ENCODE measurements at regions not wholly inside any gene's neighbourhood (a gene's known extent, or its start where the extent isn't known, plus 50 kb on each side); places are given as distances from the start of the nearest gene placed in this dataset.

GRCh38 chr1:173117761-173118160 lies 67.0 kb upstream of the TNFSF18 start:
- H3K27ac ChIP-seq, result no peak overlapping the region
- TF ChIP-seq, protein P1, sequence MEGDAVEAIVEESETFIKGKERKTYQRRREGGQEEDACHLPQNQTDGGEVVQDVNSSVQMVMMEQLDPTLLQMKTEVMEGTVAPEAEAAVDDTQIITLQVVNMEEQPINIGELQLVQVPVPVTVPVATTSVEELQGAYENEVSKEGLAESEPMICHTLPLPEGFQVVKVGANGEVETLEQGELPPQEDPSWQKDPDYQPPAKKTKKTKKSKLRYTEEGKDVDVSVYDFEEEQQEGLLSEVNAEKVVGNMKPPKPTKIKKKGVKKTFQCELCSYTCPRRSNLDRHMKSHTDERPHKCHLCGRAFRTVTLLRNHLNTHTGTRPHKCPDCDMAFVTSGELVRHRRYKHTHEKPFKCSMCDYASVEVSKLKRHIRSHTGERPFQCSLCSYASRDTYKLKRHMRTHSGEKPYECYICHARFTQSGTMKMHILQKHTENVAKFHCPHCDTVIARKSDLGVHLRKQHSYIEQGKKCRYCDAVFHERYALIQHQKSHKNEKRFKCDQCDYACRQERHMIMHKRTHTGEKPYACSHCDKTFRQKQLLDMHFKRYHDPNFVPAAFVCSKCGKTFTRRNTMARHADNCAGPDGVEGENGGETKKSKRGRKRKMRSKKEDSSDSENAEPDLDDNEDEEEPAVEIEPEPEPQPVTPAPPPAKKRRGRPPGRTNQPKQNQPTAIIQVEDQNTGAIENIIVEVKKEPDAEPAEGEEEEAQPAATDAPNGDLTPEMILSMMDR (IDR thresholded peaks at IDR 0.05), result no peak
- TF ChIP-seq ZFX (IDR thresholded peaks at IDR 0.05; ENCODE audit: borderline replicate concordance), result no peak

DNA sequence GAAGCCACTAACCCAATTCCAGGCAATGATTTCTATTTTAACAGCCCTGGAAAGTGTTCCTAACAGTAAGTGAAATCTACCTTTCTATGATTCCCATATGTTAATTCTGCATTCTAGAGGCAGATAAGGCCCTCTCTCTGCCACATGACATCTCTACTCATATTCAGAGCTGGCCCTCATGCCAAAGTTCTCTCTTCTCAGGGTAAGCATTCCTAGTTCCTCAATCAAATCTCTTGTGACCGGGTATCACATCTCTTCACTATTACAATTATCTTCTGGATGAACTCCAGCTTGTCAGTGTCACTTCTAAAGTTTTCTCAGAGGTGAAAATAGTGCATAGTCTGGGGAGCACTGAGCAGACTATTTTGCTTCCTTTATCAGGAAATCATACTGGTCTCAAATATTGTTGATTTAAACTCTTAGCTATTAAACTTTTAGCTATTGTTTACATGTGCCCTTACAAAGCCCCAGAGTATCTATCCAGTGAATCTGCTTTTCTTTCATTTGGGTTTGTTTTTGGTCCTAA lies 66.4 kb upstream of the TNFSF18 start:
- no peak overlapping the region for H3K27ac ChIP-seq
- no peak for TF ChIP-seq ZFX (IDR thresholded peaks at IDR 0.05; ENCODE audit: borderline replicate concordance)
- TF ChIP-seq, protein P1 (IDR thresholded peaks at IDR 0.05), result no peak

- no peak overlapping the region for H3K27ac ChIP-seq
Observed at GRCh38 chr1:173114346-173114745, 63.6 kb upstream of the TNFSF18 start.

GRCh38 chr1:173113015-173113741 lies 62.4 kb upstream of the TNFSF18 start:
- no peak overlapping the region for H3K27ac ChIP-seq
- no peak for TF ChIP-seq ZFX (IDR thresholded peaks at IDR 0.05; ENCODE audit: borderline replicate concordance)
- TF ChIP-seq, protein P1 (IDR thresholded peaks at IDR 0.05), result no peak

More at GRCh38 chr1:173114346-173114745, 63.6 kb upstream of the TNFSF18 start:
- TF ChIP-seq, protein P1 (IDR thresholded peaks at IDR 0.05), result no peak
- no peak for TF ChIP-seq ZFX (IDR thresholded peaks at IDR 0.05; ENCODE audit: borderline replicate concordance)

GRCh38 chr1:173112129-173112528 lies 61.4 kb upstream of the TNFSF18 start:
- H3K27ac ChIP-seq, result no peak overlapping the region
- no peak for TF ChIP-seq ZFX (IDR thresholded peaks at IDR 0.05; ENCODE audit: borderline replicate concordance)
- TF ChIP-seq, protein P1 (IDR thresholded peaks at IDR 0.05), result no peak

DNA sequence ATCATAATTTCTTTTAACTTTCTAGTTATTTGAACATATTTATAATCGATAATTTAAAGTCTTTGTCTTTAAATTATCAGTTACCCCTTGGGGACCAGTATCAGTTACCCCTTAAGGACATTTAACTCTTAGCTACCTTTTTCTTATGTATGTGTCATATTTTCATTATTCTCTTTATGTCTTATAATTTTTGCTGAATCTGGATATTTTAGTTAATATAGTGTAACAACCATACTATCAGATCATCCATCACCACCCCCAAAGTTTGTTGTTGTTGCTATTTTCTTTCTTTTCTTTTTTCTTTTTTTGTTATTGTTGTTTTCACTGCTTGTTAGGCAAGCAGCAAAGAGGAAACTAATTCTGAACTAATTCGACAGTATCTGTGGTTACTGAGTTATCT lies 57.0 kb upstream of the TNFSF18 start:
- H3K27ac ChIP-seq, result no peak overlapping the region
- no peak for TF ChIP-seq ZFX (IDR thresholded peaks at IDR 0.05; ENCODE audit: borderline replicate concordance)

DNA sequence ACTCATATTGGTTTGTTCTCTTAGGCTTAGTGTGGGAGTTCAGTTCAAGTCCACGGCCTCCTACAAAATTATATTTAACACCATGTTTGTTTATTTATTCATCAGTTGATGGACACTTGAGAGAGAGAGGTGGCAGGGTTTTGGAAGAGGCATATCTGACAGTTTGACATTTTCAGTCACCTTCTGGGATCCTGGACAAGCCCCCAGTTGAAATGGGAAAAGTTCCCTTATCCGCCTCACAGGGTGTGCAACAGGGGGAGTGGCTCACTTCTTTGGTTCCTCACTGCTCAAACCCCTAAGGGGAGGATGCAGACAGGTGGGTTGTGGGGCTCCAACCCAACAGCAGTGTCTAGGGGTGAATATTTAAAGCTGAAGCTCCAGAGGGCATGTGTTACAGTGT lies 52.3 kb upstream of the TNFSF18 start:
- no peak for TF ChIP-seq ZFX (IDR thresholded peaks at IDR 0.05; ENCODE audit: borderline replicate concordance)
- TF ChIP-seq, protein P1 (IDR thresholded peaks at IDR 0.05), result no peak
- no peak overlapping the region for H3K27ac ChIP-seq
